ENCODE measurements at regions not wholly inside any gene's neighbourhood (a gene's known extent, or its start where the extent isn't known, plus 50 kb on each side); places are given as distances from the start of the nearest gene placed in this dataset.

GRCh38 chr2:186972281-186972970 lies 123.5 kb upstream of the ZSWIM2 start:
- TF ChIP-seq CTCF (IDR thresholded peaks at IDR 0.05) (no peak), POLR2A (IDR thresholded peaks at IDR 0.05) (no peak)

All from body of pancreas (tissue), 4 donors.